Kidney (tissue), 13 donors: ENCODE measurements at regions not wholly inside any gene's neighbourhood (a gene's known extent, or its start where the extent isn't known, plus 50 kb on each side); places are given as distances from the start of the nearest gene placed in this dataset.
"Not testable (repeated sequence)": the region's sequence is repeated elsewhere in the genome, so short reads cannot be mapped to it uniquely, and the experiment has no call there.

Source experiments
- DNase-seq, 5 donors: peaks; one replicate each; pipeline ENCODE4 v3.0.0-alpha.2; 2013 to 2020
- FAIRE-seq: peaks from 2 replicates; lab custom pipeline; 2012; peaks lifted over from hg19 to GRCh38; lab: Jason Lieb, UNC
- H3K27ac ChIP-seq, 2 donors: one replicate each; pipeline ENCODE4 v1.7.0; 2013; ENCODE audit warnings: low read depth in 2 of 2, low read length in 2 of 2, inconsistent platforms in 1 of 2
- H3K27me3 ChIP-seq: one replicate; pipeline ENCODE4 v1.7.1; 2013; ENCODE audit warnings: low read length, inconsistent platforms; ENCODE audit not compliant: control insufficient read depth, insufficient read depth
- H3K36me3 ChIP-seq, 3 donors: one replicate each; pipeline versions ENCODE4 v1.7.0 to v1.7.1; 2013; ENCODE audit warnings: low read length in 3 of 3, control low read depth in 1 of 3, inconsistent platforms in 1 of 3; ENCODE audit not compliant: insufficient read depth in 3 of 3, control insufficient read depth in 2 of 3
- H3K4me1 ChIP-seq, 3 donors: one replicate each; pipeline versions ENCODE4 v1.7.0 to v1.7.1; 2013; ENCODE audit warnings: low read length in 3 of 3, inconsistent platforms in 1 of 3, low read depth in 1 of 3; ENCODE audit not compliant: control insufficient read depth in 2 of 3, insufficient read depth in 2 of 3
- H3K4me3 ChIP-seq, 3 donors: one replicate each; pipeline versions ENCODE4 v1.7.0 to v1.8.1; 2013; ENCODE audit warnings: low read length in 3 of 3, control low read depth in 1 of 3, inconsistent platforms in 1 of 3
- H3K9ac ChIP-seq, 3 donors: one replicate each; pipeline versions ENCODE4 v1.7.0 to v1.7.1; 2013; ENCODE audit warnings: low read length in 3 of 3, control low read depth in 1 of 3, inconsistent platforms in 1 of 3
- H3K9me3 ChIP-seq, 3 donors: one replicate each; pipeline versions ENCODE4 v1.7.0 to v1.7.1; 2013; ENCODE audit warnings: low read length in 3 of 3, control low read depth in 1 of 3, inconsistent platforms in 1 of 3; ENCODE audit not compliant: control insufficient read depth in 2 of 3, insufficient read depth in 1 of 3
- CTCF ChIP-seq: IDR thresholded peaks from 3 replicates; pipeline ENCODE4 v1.5.1; 2012; ENCODE audit warnings: mild to moderate bottlenecking, moderate library complexity, borderline replicate concordance; ENCODE audit not compliant: insufficient read depth; ENCODE audit errors: extremely low read depth
- intact Hi-C: fragments of 100-400 bp; cut with DNase I; formaldehyde crosslinking; loops from one replicate; pipeline ENCODE4 v1.11.1; 2022
- donor health status: control.
- donor health status: control.
- donor health status: control.
- donor health status: control.
- donor health status: control.
- donor health status: DM: yes; HTN: yes; CAD: no.
- donor health status: Normal renal cell carcinoma (clear cell type).

- intact Hi-C loops, result no loop called here
These were observed 93.6 kb upstream of the TSLP start for GRCh38 chr5:110977915-110978314.

GRCh38 chr5:110985882-110986281 lies 85.6 kb upstream of the TSLP start:
- H3K9me3 ChIP-seq, H3K27ac ChIP-seq, intact Hi-C loops, H3K4me3 ChIP-seq, H3K4me1 ChIP-seq, FAIRE-seq, H3K9ac ChIP-seq, H3K27me3 ChIP-seq, DNase-seq, H3K36me3 ChIP-seq: not testable (repeated sequence)

More at GRCh38 chr5:110977915-110978314, 93.6 kb upstream of the TSLP start:
- Histone ChIP-seq H3K9ac (no peak overlapping the region), H3K27me3 (no peaks in the 10 kb centered on the region), H3K4me1 (no peaks in the 10 kb centered on the region), H3K9me3 (no peaks in the 10 kb centered on the region), H3K36me3 (no peaks in the 10 kb centered on the region), H3K4me3 (no peak overlapping the region), H3K27ac (no peak overlapping the region)
- DNase-seq, result no peak
- no peak for FAIRE-seq
- no peak for TF ChIP-seq CTCF

GRCh38 chr5:110987573-110987972 lies 83.9 kb upstream of the TSLP start:
- H3K27ac ChIP-seq, intact Hi-C loops, H3K4me3 ChIP-seq, H3K36me3 ChIP-seq, H3K9ac ChIP-seq, FAIRE-seq, H3K9me3 ChIP-seq, H3K27me3 ChIP-seq, H3K4me1 ChIP-seq, DNase-seq: not testable (repeated sequence)

- no peaks in the 10 kb centered on the region for H3K36me3 ChIP-seq
These were observed 74.8 kb upstream of the TSLP start for GRCh38 chr5:110996742-110997141.

More at GRCh38 chr5:110996742-110997141, 74.8 kb upstream of the TSLP start:
- no peaks in the 10 kb centered on the region for H3K27me3 ChIP-seq
- H3K4me1 ChIP-seq, result no peaks in the 10 kb centered on the region
- intact Hi-C loops, result no loop called here
- FAIRE-seq, result no peak
- no peak for DNase-seq
- H3K27ac ChIP-seq, result no peak overlapping the region
- H3K9me3 ChIP-seq, result no peaks in the 10 kb centered on the region
- no peak overlapping the region for H3K9ac ChIP-seq
- H3K4me3 ChIP-seq, result no peak overlapping the region
- TF ChIP-seq CTCF, result no peak
